ENCODE measurements at regions not wholly inside any gene's neighbourhood (a gene's known extent, or its start where the extent isn't known, plus 50 kb on each side); places are given as distances from the start of the nearest gene placed in this dataset.
"Not testable (repeated sequence)": the region's sequence is repeated elsewhere in the genome, so short reads cannot be mapped to it uniquely, and the experiment has no call there.

DNA sequence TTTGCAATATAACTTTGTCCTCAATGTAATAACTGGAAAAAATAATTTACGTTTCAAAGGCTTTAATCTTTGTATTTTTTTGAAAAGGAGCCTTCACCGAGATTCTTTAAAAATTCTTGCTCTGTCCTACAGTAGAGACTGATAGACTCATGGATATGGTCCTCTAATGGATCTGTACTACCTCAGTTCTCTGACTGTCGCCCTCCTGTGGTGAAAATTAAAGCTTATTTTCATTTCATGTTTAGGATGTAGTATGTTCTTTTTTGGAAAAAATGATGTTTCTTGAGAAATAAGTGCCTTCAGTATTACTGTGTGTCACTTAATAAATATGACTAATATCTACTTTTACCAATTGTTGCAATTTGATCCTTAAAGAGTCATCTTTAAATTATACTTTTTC lies 2681.5 kb upstream of the DEFB115 start:
- peak; percentile 51 for TF ChIP-seq CTCF (conservative IDR thresholded peaks at IDR 0.05)
- TF ChIP-seq ZFX (IDR thresholded peaks at IDR 0.05): not testable (repeated sequence)

All from C4-2B (cell line).